GM18861 (cell line): ENCODE measurements at regions not wholly inside any gene's neighbourhood (a gene's known extent, or its start where the extent isn't known, plus 50 kb on each side); places are given as distances from the start of the nearest gene placed in this dataset.
"Not testable (repeated sequence)": the region's sequence is repeated elsewhere in the genome, so short reads cannot be mapped to it uniquely, and the experiment has no call there.

Experiments
- ATAC-seq: cut with Tn5 transposase; IDR thresholded peaks from one replicate; pipeline ENCODE4 v1.9.1; 2021; ENCODE audit not compliant: unreplicated experiment

- ATAC-seq: no peak
Measured at GRCh38 chr14:38357557-38357956, 101.7 kb upstream of the CLEC14A start.

DNA sequence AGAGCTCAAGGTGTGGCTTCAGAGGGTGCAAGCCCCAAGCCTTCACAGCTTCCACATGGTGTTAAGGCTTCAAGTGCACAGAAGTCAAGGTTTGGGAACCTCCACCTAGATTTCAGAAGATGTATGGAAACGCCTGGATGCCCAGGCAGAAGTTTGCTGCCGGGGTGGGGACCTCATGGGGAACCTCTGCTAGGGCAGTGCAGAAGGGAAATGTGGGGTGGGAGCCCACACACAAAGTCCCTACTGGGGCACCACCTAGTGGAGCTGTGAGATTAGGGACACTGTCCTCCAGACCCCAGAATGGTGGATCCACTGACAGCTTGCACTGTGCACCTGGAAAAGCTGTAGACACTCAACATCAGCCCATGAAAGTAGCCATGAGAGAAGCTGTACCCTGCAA, 99.6 kb upstream of the CLEC14A start:
- not testable (repeated sequence) for ATAC-seq

- ATAC-seq: no peak
Measured at GRCh38 chr14:38350102-38350501, 94.2 kb upstream of the CLEC14A start.

DNA sequence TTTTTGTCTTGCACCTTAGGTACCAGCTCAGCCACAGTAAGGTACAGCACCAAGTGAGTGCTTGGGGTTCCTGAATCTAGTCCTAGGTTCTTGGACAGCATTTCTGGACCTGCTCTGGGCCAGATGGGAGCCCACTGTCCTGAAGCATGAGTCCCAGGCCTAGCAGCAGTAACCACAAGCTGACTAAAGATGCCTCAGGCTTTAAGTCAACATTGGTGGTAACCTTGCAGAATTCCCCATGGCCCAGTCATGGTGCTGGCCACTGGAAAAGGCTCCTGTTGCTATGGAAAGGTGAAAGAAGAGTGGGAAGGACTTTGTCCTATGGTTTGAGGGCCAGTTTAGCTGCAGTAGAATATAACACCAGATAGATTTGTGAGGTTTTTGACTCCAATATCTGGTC, 86.9 kb upstream of the CLEC14A start:
- ATAC-seq: no peak

GRCh38 chr14:38339696-38340095, 83.8 kb upstream of the CLEC14A start:
- ATAC-seq: no peak

DNA sequence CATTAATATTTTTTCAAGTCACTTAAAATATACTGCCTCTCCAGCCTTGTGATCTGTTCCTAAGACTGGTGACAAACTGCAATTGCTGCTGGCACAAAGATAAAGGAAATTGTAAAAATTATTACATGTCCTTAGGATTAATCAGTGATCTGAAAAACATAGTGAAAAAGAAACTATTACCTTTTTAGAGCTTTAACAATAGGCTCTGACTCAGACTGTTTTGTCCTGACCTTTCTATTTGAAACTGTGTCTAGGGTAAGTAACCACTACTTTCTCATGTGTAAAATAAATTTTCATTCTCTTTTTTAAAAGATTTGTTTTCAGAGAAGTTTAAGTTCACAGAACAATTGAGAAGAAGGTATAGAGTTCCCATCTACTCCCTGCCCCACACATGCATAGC, 80.4 kb upstream of the CLEC14A start:
- ATAC-seq: no peak

- no peak for ATAC-seq
Measured at GRCh38 chr14:38330275-38330674, 74.4 kb upstream of the CLEC14A start.

- no peak for ATAC-seq
Measured at GRCh38 chr14:38329246-38329645, 73.4 kb upstream of the CLEC14A start.

GRCh38 chr14:38316922-38317321, 61.0 kb upstream of the CLEC14A start:
- ATAC-seq: no peak

DNA sequence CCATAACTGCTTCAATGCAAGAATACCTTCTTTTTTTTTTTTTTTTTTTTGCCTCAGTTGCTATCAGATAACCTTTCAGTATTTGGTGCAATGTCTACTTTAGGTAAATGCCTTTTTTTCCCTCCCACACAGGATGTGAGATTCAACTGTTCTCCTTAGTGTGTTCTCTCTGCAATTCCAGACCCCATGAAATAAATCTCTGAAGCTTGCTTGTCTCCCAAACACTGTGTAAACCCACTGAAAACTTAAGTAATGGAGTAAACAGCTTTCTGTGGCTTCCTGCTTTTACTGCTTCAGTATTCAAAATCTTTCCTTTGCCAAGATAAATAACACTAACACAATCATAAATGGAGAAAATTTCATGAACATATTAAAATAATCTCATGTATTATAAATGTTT, 55.8 kb upstream of the CLEC14A start:
- ATAC-seq: no peak

DNA sequence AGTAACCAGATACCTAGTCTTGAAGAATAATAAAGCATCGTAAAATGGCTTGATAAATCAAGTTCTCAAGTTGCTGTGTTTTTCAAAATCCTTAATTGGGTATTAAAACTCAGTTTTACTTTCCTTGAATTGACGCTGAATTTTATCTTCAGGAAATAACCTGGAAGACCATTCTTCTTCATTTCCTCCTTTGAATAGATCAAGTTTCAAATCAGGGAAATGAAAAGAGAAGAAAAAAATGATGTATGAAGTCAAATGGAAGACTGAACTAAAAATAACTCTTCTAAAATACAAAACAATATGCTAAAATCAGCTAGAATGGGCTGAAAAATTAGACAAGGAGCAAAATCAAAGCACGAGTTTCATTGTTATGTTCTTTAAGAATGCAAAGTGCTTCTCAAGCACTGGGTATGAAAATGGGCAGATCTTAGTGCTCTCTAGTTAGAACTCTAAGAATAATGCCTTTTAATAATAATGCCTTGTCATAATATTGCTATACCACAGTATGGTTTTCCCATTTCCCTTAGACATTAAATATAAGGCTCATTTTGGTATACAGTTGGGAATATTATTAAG, 54.6 kb upstream of the CLEC14A start:
- ATAC-seq: no peak

DNA sequence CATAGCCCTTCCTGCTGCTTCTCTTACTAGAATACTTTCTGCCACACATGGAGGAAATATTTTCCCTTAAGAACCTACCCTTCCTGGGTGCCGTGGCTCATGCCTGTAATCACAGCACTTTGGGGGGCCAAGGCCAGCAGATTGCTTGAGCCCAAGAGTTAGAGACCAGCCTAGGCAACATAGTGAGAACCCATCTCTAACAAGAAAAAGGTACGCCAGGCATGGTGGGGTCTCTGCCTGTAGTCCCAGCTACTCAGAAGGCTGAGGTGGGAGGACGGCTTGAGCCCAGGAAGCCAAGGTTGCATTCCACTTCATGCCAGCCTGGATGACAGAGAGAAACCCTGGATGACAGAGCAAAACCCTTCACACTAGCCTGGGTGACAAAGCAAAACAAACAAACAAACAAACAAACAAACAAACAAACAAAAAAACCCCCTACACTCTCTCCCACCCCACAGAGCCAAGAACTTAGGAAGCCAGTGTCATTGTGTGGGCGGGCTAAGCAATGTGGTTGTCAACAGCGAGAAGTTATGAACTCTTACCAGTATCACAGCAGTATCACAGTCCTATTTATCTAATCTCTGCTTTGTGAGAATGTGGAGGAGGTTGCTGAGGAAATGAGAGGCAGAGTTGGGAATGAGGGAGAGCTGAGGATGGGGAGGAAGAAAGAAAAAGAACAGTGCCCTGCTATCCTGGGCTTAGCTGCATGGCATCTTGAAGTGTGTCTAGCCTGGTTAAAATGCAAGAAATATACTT, 53.8 kb upstream of the CLEC14A start:
- no peak for ATAC-seq
